BLaER1 (cell line): ENCODE measurements at regions not wholly inside any gene's neighbourhood (a gene's known extent, or its start where the extent isn't known, plus 50 kb on each side); places are given as distances from the start of the nearest gene placed in this dataset.
"Not testable (repeated sequence)": the region's sequence is repeated elsewhere in the genome, so short reads cannot be mapped to it uniquely, and the experiment has no call there.

Experiments used
- H3K27ac ChIP-seq: shearing (Covaris generic); formaldehyde crosslinking; 2 replicates; pipeline ENCODE4 v1.8.1; 2022
- H3K27me3 ChIP-seq: shearing (Covaris generic); formaldehyde crosslinking; 2 replicates; pipeline ENCODE4 v1.8.1; 2022
- H3K36me3 ChIP-seq: shearing (Covaris generic); formaldehyde crosslinking; 2 replicates; pipeline ENCODE4 v1.8.1; 2022
- H3K4me1 ChIP-seq: shearing (Covaris generic); formaldehyde crosslinking; 2 replicates; pipeline ENCODE4 v1.8.1; 2022
- H3K4me2 ChIP-seq: shearing (Covaris generic); formaldehyde crosslinking; 2 replicates; pipeline ENCODE4 v1.8.1; 2022
- H3K4me3 ChIP-seq: shearing (Covaris generic); formaldehyde crosslinking; 2 replicates; pipeline ENCODE4 v1.8.1; 2022
- H3K9ac ChIP-seq: shearing (Covaris generic); formaldehyde crosslinking; 2 replicates; pipeline ENCODE4 v1.8.1; 2022
- H3K9me3 ChIP-seq: shearing (Covaris generic); formaldehyde crosslinking; 2 replicates; pipeline ENCODE4 v1.8.1; 2022
- H4K20me1 ChIP-seq: shearing (Covaris generic); formaldehyde crosslinking; 2 replicates; pipeline ENCODE4 v1.8.1; 2022
- Cebpa-rat ChIP-seq: shearing (Covaris generic); IDR thresholded peaks from 2 replicates; pipeline ENCODE4 v1.8.1; 2022

GRCh38 chr13:22862478-22862877 is 318.3 kb upstream of the SGCG start:
- Histone ChIP-seq H3K4me1 (peaks cover 9% of the 10 kb centered on the region; the same call in 1 of the 2 replicates), H3K4me3 (no peak overlapping the region), H3K27ac (no peak overlapping the region), H3K36me3 (no peaks in the 10 kb centered on the region), H3K9me3 (peaks cover 21% of the 10 kb centered on the region), H4K20me1 (no peaks in the 10 kb centered on the region), H3K27me3 (no peaks in the 10 kb centered on the region), H3K4me2 (no peak overlapping the region), H3K9ac (no peak overlapping the region)
- TF ChIP-seq Cebpa-rat = no peak

- no peaks in the 10 kb centered on the region for H3K36me3 ChIP-seq
- H4K20me1 ChIP-seq = no peaks in the 10 kb centered on the region
- H3K27ac ChIP-seq = no peak overlapping the region
- TF ChIP-seq Cebpa-rat = no peak
- H3K4me3 ChIP-seq = no peak overlapping the region
- peaks cover 9% of the 10 kb centered on the region; the same call in 1 of the 2 replicates for H3K4me1 ChIP-seq
- H3K9ac ChIP-seq = no peak overlapping the region
- no peaks in the 10 kb centered on the region for H3K27me3 ChIP-seq
- H3K9me3 ChIP-seq = peaks cover 15% of the 10 kb centered on the region
- H3K4me2 ChIP-seq = no peak overlapping the region
Measured at GRCh38 chr13:22866221-22866620, 314.6 kb upstream of the SGCG start.

GRCh38 chr13:22871231-22871630 is 309.5 kb upstream of the SGCG start:
- no peak overlapping the region for H3K4me3 ChIP-seq
- no peak for TF ChIP-seq Cebpa-rat
- H3K9ac ChIP-seq = no peak overlapping the region
- peaks cover 9% of the 10 kb centered on the region; the same call in 1 of the 2 replicates for H3K4me1 ChIP-seq
- peaks cover 7% of the 10 kb centered on the region for H3K9me3 ChIP-seq
- no peaks in the 10 kb centered on the region for H3K27me3 ChIP-seq
- no peak overlapping the region for H3K27ac ChIP-seq
- no peaks in the 10 kb centered on the region for H3K36me3 ChIP-seq
- H4K20me1 ChIP-seq = no peaks in the 10 kb centered on the region
- no peak overlapping the region for H3K4me2 ChIP-seq

- Histone ChIP-seq H3K27me3 (no peaks in the 10 kb centered on the region), H3K36me3 (no peaks in the 10 kb centered on the region), H3K4me3 (no peak overlapping the region), H3K9me3 (no peaks in the 10 kb centered on the region), H3K4me2 (no peak overlapping the region), H3K4me1 (no peaks in the 10 kb centered on the region), H4K20me1 (no peaks in the 10 kb centered on the region), H3K27ac (no peak overlapping the region), H3K9ac (no peak overlapping the region)
- no peak for TF ChIP-seq Cebpa-rat
Measured at GRCh38 chr13:22874839-22875238, 305.9 kb upstream of the SGCG start.

GRCh38 chr13:22877421-22877820 is 303.4 kb upstream of the SGCG start:
- Histone ChIP-seq H3K27ac (no peak overlapping the region), H3K27me3 (no peaks in the 10 kb centered on the region), H4K20me1 (no peaks in the 10 kb centered on the region), H3K9ac (no peak overlapping the region), H3K36me3 (no peaks in the 10 kb centered on the region), H3K4me3 (no peak overlapping the region), H3K4me2 (no peak overlapping the region), H3K9me3 (no peaks in the 10 kb centered on the region), H3K4me1 (no peaks in the 10 kb centered on the region)
- no peak for TF ChIP-seq Cebpa-rat

- H3K27me3 ChIP-seq = no peaks in the 10 kb centered on the region
- H4K20me1 ChIP-seq = no peaks in the 10 kb centered on the region
- H3K36me3 ChIP-seq = no peaks in the 10 kb centered on the region
- H3K4me2 ChIP-seq = no peak overlapping the region
- H3K27ac ChIP-seq = no peak overlapping the region
- no peaks in the 10 kb centered on the region for H3K4me1 ChIP-seq
- no peak for TF ChIP-seq Cebpa-rat
- no peak overlapping the region for H3K9ac ChIP-seq
- H3K4me3 ChIP-seq = no peak overlapping the region
- H3K9me3 ChIP-seq = no peaks in the 10 kb centered on the region; the same call in 1 of the 2 replicates
Measured at GRCh38 chr13:22880741-22881720, 299.7 kb upstream of the SGCG start.

- H3K27me3 ChIP-seq, H4K20me1 ChIP-seq, H3K4me2 ChIP-seq, H3K9ac ChIP-seq, H3K9me3 ChIP-seq, H3K4me3 ChIP-seq, H3K36me3 ChIP-seq, H3K27ac ChIP-seq, H3K4me1 ChIP-seq: not testable (repeated sequence)
Measured at GRCh38 chr13:22881721-22882608, 298.8 kb upstream of the SGCG start.

GRCh38 chr13:22883262-22883840 is 297.4 kb upstream of the SGCG start:
- no peaks in the 10 kb centered on the region for H4K20me1 ChIP-seq
- H3K9me3 ChIP-seq = no peaks in the 10 kb centered on the region; the same call in 1 of the 2 replicates
- no peak for TF ChIP-seq Cebpa-rat
- H3K4me3 ChIP-seq = no peak overlapping the region
- H3K4me2 ChIP-seq = no peak overlapping the region
- no peaks in the 10 kb centered on the region for H3K4me1 ChIP-seq
- H3K27ac ChIP-seq = no peak overlapping the region
- H3K9ac ChIP-seq = no peak overlapping the region
- H3K27me3 ChIP-seq = no peaks in the 10 kb centered on the region
- H3K36me3 ChIP-seq = no peaks in the 10 kb centered on the region

- H3K4me1 ChIP-seq = no peaks in the 10 kb centered on the region
- no peaks in the 10 kb centered on the region for H4K20me1 ChIP-seq
- no peaks in the 10 kb centered on the region for H3K36me3 ChIP-seq
- H3K9me3 ChIP-seq = no peaks in the 10 kb centered on the region; the same call in 1 of the 2 replicates
- no peaks in the 10 kb centered on the region for H3K27me3 ChIP-seq
- no peak overlapping the region for H3K4me3 ChIP-seq
- no peak overlapping the region for H3K27ac ChIP-seq
- H3K4me2 ChIP-seq = no peak overlapping the region
- H3K9ac ChIP-seq = no peak overlapping the region
- no peak for TF ChIP-seq Cebpa-rat
Measured at GRCh38 chr13:22883956-22884355, 296.8 kb upstream of the SGCG start.

- not testable (repeated sequence) for H3K4me2 ChIP-seq, H4K20me1 ChIP-seq, H3K27ac ChIP-seq, H3K9me3 ChIP-seq, H3K27me3 ChIP-seq, H3K4me1 ChIP-seq, H3K9ac ChIP-seq, H3K36me3 ChIP-seq, H3K4me3 ChIP-seq
Measured at GRCh38 chr13:22886061-22886460, 294.7 kb upstream of the SGCG start.

- not testable (repeated sequence) for H3K27ac ChIP-seq
Measured at GRCh38 chr13:22889376-22889775, 291.4 kb upstream of the SGCG start.

More at GRCh38 chr13:22889376-22889775, 291.4 kb upstream of the SGCG start:
- peaks cover 13% of the 10 kb centered on the region for H3K9me3 ChIP-seq
- H3K4me1 ChIP-seq = peaks cover 13% of the 10 kb centered on the region
- not testable (repeated sequence) for H3K36me3 ChIP-seq, H3K9ac ChIP-seq, H4K20me1 ChIP-seq, H3K27me3 ChIP-seq, H3K4me2 ChIP-seq, H3K4me3 ChIP-seq
